ENCODE measurements at regions not wholly inside any gene's neighbourhood (a gene's known extent, or its start where the extent isn't known, plus 50 kb on each side); places are given as distances from the start of the nearest gene placed in this dataset.
A peak's percentile ranks its signal among the peaks of the same experiment; 100 is the strongest.
"Not testable (repeated sequence)": the region's sequence is repeated elsewhere in the genome, so short reads cannot be mapped to it uniquely, and the experiment has no call there.

DNA sequence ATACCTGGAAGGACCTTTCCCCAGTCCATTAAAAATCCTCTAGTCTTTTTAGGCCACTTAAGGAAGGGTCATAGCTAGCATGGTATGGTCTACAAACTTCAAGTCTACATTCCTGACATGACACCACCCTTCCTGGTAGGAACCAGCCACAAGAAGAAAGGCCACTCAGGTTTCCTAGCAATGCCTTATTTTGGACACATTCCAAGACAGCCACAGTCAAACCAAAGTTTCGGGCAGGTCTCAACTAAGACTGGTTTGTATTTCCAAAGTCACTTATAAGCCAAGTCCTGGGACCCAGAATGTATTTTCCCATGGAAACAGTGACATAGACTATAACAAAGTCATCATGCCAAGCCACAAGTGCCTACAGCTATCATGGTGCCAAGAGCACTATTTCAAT is 50.6 kb upstream of the SLC44A3 start:
- no peak for DNase-seq (ENCODE audit: extremely low spot score, unreplicated experiment)
- peaks cover 10% of the 10 kb centered on the region for H3K9me3 Mint-ChIP-seq
- no peak overlapping the region for H3K27ac Mint-ChIP-seq

GRCh38 chr1:94768036-94768435 is 52.1 kb upstream of the SLC44A3 start:
- Mint-ChIP-seq H3K9me3 (peaks cover 10% of the 10 kb centered on the region), H3K36me3 (peaks cover 4% of the 10 kb centered on the region), H3K4me3 (no peak overlapping the region), H3K27ac (no peak overlapping the region), H3K27me3 (no peaks in the 10 kb centered on the region), H3K4me1 (ENCODE audit: unreplicated experiment) (peaks cover 13% of the 10 kb centered on the region)
- TF ChIP-seq, protein P1, sequence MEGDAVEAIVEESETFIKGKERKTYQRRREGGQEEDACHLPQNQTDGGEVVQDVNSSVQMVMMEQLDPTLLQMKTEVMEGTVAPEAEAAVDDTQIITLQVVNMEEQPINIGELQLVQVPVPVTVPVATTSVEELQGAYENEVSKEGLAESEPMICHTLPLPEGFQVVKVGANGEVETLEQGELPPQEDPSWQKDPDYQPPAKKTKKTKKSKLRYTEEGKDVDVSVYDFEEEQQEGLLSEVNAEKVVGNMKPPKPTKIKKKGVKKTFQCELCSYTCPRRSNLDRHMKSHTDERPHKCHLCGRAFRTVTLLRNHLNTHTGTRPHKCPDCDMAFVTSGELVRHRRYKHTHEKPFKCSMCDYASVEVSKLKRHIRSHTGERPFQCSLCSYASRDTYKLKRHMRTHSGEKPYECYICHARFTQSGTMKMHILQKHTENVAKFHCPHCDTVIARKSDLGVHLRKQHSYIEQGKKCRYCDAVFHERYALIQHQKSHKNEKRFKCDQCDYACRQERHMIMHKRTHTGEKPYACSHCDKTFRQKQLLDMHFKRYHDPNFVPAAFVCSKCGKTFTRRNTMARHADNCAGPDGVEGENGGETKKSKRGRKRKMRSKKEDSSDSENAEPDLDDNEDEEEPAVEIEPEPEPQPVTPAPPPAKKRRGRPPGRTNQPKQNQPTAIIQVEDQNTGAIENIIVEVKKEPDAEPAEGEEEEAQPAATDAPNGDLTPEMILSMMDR (conservative IDR thresholded peaks at IDR 0.05) = no peak
- no peak for DNase-seq (ENCODE audit: extremely low spot score, unreplicated experiment)

More for the DNA sequence above, 50.6 kb upstream of the SLC44A3 start:
- H3K4me1 Mint-ChIP-seq (ENCODE audit: unreplicated experiment) = peaks cover 27% of the 10 kb centered on the region
- H3K36me3 Mint-ChIP-seq = peaks cover 4% of the 10 kb centered on the region
- H3K27me3 Mint-ChIP-seq = no peaks in the 10 kb centered on the region
- TF ChIP-seq, protein P1 (conservative IDR thresholded peaks at IDR 0.05) = no peak
- H3K4me3 Mint-ChIP-seq = no peak overlapping the region

GRCh38 chr1:94765958-94766357 is 54.2 kb upstream of the SLC44A3 start:
- peaks cover 11% of the 10 kb centered on the region for H3K4me1 Mint-ChIP-seq (ENCODE audit: unreplicated experiment)
- no peak overlapping the region for H3K27ac Mint-ChIP-seq
- no peak for DNase-seq (ENCODE audit: extremely low spot score, unreplicated experiment)
- H3K36me3 Mint-ChIP-seq = peaks cover 12% of the 10 kb centered on the region
- TF ChIP-seq, protein P1 (conservative IDR thresholded peaks at IDR 0.05) = no peak
- no peak overlapping the region for H3K4me3 Mint-ChIP-seq
- peaks cover 11% of the 10 kb centered on the region for H3K9me3 Mint-ChIP-seq
- no peaks in the 10 kb centered on the region for H3K27me3 Mint-ChIP-seq

DNA sequence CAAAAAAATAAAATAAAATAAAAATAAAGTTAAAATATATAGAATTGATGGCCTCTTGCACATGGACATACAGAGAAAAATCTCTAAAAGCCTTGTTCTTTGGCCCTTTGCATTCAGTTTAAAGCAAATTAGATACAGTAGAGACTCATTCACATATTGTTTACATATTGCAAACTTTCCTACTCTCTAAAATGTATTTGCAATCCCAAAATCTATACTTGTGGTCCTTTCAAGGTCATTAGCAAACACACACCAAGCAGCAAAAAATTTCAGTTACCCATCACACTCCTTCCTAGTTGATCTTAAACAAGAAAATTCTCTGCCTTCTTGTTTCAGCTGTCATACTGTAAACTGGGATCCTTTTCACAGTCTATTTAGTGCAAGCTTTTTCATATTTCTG is 61.0 kb upstream of the SLC44A3 start:
- Mint-ChIP-seq H3K4me3 (no peak overlapping the region), H3K27ac (no peak overlapping the region), H3K4me1 (ENCODE audit: unreplicated experiment) (peaks cover 32% of the 10 kb centered on the region), H3K36me3 (peaks cover 14% of the 10 kb centered on the region), H3K27me3 (no peaks in the 10 kb centered on the region), H3K9me3 (peaks cover 12% of the 10 kb centered on the region)
- TF ChIP-seq, protein P1 (conservative IDR thresholded peaks at IDR 0.05) = no peak
- no peak for DNase-seq (ENCODE audit: extremely low spot score, unreplicated experiment)

GRCh38 chr1:94757931-94758330 is 62.2 kb upstream of the SLC44A3 start:
- TF ChIP-seq, protein P1 (conservative IDR thresholded peaks at IDR 0.05) = no peak
- H3K9me3 Mint-ChIP-seq = peaks cover 12% of the 10 kb centered on the region
- no peaks in the 10 kb centered on the region for H3K27me3 Mint-ChIP-seq
- peaks cover 41% of the 10 kb centered on the region for H3K4me1 Mint-ChIP-seq (ENCODE audit: unreplicated experiment)
- H3K27ac Mint-ChIP-seq = no peak overlapping the region
- no peak for DNase-seq (ENCODE audit: extremely low spot score, unreplicated experiment)
- H3K4me3 Mint-ChIP-seq = no peak overlapping the region
- H3K36me3 Mint-ChIP-seq = peaks cover 14% of the 10 kb centered on the region

DNA sequence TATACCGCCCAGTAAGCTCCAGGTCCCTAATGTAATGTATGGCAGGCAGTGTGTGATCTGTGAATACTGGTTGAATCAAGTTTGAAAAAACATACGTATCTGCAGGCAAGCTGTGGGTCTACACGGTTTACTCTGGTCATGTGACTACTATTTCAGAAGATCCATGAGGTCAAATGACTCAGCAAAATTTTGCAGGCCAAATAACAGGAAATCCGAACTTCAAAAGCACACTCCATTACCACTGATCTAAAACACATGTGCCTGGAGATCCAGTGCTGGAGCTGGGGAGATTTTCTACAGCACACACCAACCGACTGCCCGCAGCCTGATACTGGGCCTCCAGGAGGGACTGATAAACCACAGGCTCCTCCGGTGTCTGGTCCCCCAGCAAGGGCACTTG is 64.5 kb upstream of the SLC44A3 start:
- H3K27ac Mint-ChIP-seq = peak overlapping the region; percentile 39
- no peaks in the 10 kb centered on the region for H3K27me3 Mint-ChIP-seq
- DNase-seq (ENCODE audit: extremely low spot score, unreplicated experiment) = no peak
- H3K4me3 Mint-ChIP-seq = peak overlapping the region; percentile 25
- peaks cover 5% of the 10 kb centered on the region for H3K36me3 Mint-ChIP-seq
- TF ChIP-seq, protein P1 (conservative IDR thresholded peaks at IDR 0.05) = no peak
- H3K4me1 Mint-ChIP-seq (ENCODE audit: unreplicated experiment) = peaks cover 36% of the 10 kb centered on the region
- H3K9me3 Mint-ChIP-seq = peaks cover 9% of the 10 kb centered on the region

DNA sequence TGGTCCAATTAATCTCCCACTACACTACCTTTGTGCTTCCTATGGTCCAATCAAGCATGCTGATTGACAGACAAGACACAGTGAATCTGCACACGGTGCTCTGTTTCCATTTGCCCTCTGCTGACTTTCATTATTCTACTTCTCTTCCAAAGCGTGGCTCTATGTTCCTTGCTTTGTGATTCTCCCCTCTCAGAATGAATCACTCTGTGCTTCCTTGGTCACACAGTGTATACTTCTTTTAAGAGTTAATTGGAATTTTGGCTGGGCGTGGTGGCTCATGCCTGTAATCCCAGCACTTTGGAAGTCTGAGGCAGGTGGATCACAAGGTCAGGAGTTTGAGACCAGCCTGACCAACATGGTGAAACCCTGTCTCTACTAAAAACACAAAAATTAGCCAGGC is 65.1 kb upstream of the SLC44A3 start:
- H3K27ac Mint-ChIP-seq = peak overlapping the region; percentile 0
- not testable (repeated sequence) for H3K27me3 Mint-ChIP-seq; H3K9me3 Mint-ChIP-seq; H3K36me3 Mint-ChIP-seq; H3K4me3 Mint-ChIP-seq; DNase-seq (ENCODE audit: extremely low spot score, unreplicated experiment)
- peaks cover 36% of the 10 kb centered on the region for H3K4me1 Mint-ChIP-seq (ENCODE audit: unreplicated experiment)

Data from type B pancreatic cell (in vitro differentiated cells).